ENCODE measurements at regions not wholly inside any gene's neighbourhood (a gene's known extent, or its start where the extent isn't known, plus 50 kb on each side); places are given as distances from the start of the nearest gene placed in this dataset.

- Histone ChIP-seq H3K27me3 (replicated peaks; ENCODE audit: insufficient read depth) (no peaks in the 10 kb centered on the region), H3K4me1 (ENCODE audit: control insufficient read depth in 1 of 2, low read depth in 2 of 2) (no peaks in the 10 kb centered on the region), H3K27ac (no peak overlapping the region), H3K4me3 (no peak overlapping the region), H3K9me3 (no peaks in the 10 kb centered on the region), H3K36me3 (no peaks in the 10 kb centered on the region)
- ATAC-seq (ENCODE audit: insufficient number of reproducible peaks, low FRiP score, low read depth) (no peak), DNase-seq (ENCODE audit: low spot score) (no peak)
- TF ChIP-seq, protein P1, sequence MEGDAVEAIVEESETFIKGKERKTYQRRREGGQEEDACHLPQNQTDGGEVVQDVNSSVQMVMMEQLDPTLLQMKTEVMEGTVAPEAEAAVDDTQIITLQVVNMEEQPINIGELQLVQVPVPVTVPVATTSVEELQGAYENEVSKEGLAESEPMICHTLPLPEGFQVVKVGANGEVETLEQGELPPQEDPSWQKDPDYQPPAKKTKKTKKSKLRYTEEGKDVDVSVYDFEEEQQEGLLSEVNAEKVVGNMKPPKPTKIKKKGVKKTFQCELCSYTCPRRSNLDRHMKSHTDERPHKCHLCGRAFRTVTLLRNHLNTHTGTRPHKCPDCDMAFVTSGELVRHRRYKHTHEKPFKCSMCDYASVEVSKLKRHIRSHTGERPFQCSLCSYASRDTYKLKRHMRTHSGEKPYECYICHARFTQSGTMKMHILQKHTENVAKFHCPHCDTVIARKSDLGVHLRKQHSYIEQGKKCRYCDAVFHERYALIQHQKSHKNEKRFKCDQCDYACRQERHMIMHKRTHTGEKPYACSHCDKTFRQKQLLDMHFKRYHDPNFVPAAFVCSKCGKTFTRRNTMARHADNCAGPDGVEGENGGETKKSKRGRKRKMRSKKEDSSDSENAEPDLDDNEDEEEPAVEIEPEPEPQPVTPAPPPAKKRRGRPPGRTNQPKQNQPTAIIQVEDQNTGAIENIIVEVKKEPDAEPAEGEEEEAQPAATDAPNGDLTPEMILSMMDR (IDR thresholded peaks at IDR 0.05), result no peak
Measured at GRCh38 chr5:56535347-56535746, 280.0 kb upstream of the MAP3K1 start.

GRCh38 chr5:56534102-56534829, 281.1 kb upstream of the MAP3K1 start:
- no peak overlapping the region for H3K27ac ChIP-seq
- TF ChIP-seq, protein P1 (IDR thresholded peaks at IDR 0.05), result no peak
- H3K4me1 ChIP-seq (ENCODE audit: control insufficient read depth in 1 of 2, low read depth in 2 of 2), result no peaks in the 10 kb centered on the region
- H3K4me3 ChIP-seq, result no peak overlapping the region
- ATAC-seq (ENCODE audit: insufficient number of reproducible peaks, low FRiP score, low read depth) (no peak), DNase-seq (ENCODE audit: low spot score) (no peak)
- H3K27me3 ChIP-seq (replicated peaks; ENCODE audit: insufficient read depth), result no peaks in the 10 kb centered on the region
- H3K36me3 ChIP-seq, result no peaks in the 10 kb centered on the region
- no peaks in the 10 kb centered on the region for H3K9me3 ChIP-seq

DNA sequence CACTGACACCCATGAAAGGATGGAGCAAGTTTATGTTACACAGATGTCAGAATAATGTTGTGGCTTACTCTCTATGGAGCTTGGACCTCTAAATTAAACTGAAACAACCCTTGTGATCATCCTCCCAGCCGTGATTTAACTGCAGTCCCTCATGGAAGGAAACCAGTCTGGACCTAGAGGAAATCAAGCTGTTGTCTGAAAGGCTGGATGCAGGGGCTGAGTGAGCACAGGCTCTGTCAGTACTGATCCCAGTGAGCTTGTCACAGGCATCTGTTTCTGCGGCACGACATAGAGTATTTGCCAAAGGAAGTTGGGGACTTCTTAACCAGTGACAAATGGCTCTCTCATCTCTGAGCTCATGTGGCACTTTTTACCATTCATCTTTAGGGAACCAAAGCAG, 282.9 kb upstream of the MAP3K1 start:
- Histone ChIP-seq H3K27ac (no peak overlapping the region), H3K4me1 (ENCODE audit: control insufficient read depth in 1 of 2, low read depth in 2 of 2) (peaks cover 0 to under 1% of the 10 kb centered on the region in 2 donors), H3K9me3 (no peaks in the 10 kb centered on the region), H3K4me3 (no peak overlapping the region), H3K36me3 (no peaks in the 10 kb centered on the region), H3K27me3 (replicated peaks; ENCODE audit: insufficient read depth) (no peaks in the 10 kb centered on the region)
- TF ChIP-seq, protein P1 (IDR thresholded peaks at IDR 0.05), result no peak
- ATAC-seq (ENCODE audit: insufficient number of reproducible peaks, low FRiP score, low read depth) (no peak), DNase-seq (ENCODE audit: low spot score) (no peak)

- Histone ChIP-seq H3K36me3 (no peaks in the 10 kb centered on the region), H3K27ac (no peak overlapping the region), H3K4me1 (ENCODE audit: control insufficient read depth in 1 of 2, low read depth in 2 of 2) (peaks cover 0 to 6% of the 10 kb centered on the region in 2 donors), H3K9me3 (no peaks in the 10 kb centered on the region), H3K27me3 (replicated peaks; ENCODE audit: insufficient read depth) (no peaks in the 10 kb centered on the region), H3K4me3 (no peak overlapping the region)
- ATAC-seq (ENCODE audit: insufficient number of reproducible peaks, low FRiP score, low read depth) (no peak), DNase-seq (ENCODE audit: low spot score) (no peak)
- TF ChIP-seq, protein P1 (IDR thresholded peaks at IDR 0.05), result no peak
Measured at GRCh38 chr5:56530626-56531138, 284.7 kb upstream of the MAP3K1 start.

DNA sequence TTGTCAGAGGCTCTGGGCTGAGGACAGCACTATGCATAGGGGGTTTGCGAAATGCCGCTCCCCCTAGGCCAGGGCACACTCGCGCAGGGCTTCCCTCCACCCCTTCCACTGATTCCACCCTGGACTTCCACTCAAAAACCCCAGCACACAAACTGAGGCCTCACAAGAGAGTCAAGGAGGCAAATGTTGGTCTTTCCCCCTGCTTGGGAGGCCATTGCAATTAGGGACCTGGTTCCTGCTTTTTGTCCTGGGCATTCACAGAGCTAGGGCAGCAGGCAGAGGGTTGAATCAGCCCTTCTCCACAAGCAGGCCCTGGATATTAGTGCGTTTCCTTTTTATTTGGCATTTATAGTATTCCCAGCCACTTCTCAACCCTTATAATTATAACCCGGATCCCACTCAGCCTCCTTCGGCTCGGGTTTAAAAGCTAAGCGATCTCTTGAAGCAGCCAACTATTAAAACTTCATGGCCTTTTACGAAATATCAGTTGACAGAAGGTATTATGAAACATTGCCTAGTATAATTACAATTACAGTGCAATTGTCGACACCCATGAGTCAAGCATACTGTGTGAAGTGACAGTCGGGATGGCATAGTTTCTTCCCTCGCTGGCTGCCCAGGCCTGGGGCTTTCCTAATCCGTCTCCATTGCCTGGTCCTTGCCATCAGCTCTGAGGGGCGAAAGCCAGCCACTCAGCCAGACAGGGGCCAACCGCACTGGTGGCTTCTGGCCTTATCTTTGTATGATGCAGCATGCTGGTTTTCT, 285.5 kb upstream of the MAP3K1 start:
- H3K4me1 ChIP-seq (ENCODE audit: control insufficient read depth in 1 of 2, low read depth in 2 of 2), result peaks cover 2 to 14% of the 10 kb centered on the region in 2 donors
- no peaks in the 10 kb centered on the region for H3K9me3 ChIP-seq
- no peak overlapping the region for H3K27ac ChIP-seq
- ATAC-seq (ENCODE audit: insufficient number of reproducible peaks, low FRiP score, low read depth) (no peak), DNase-seq (ENCODE audit: low spot score) (no peak)
- TF ChIP-seq, protein P1 (IDR thresholded peaks at IDR 0.05), result no peak
- no peak overlapping the region for H3K4me3 ChIP-seq
- H3K36me3 ChIP-seq, result no peaks in the 10 kb centered on the region
- no peaks in the 10 kb centered on the region for H3K27me3 ChIP-seq (replicated peaks; ENCODE audit: insufficient read depth)

Data from thoracic aorta (tissue), 2 donors.